ENCODE measurements at regions not wholly inside any gene's neighbourhood (a gene's known extent, or its start where the extent isn't known, plus 50 kb on each side); places are given as distances from the start of the nearest gene placed in this dataset.

DNA sequence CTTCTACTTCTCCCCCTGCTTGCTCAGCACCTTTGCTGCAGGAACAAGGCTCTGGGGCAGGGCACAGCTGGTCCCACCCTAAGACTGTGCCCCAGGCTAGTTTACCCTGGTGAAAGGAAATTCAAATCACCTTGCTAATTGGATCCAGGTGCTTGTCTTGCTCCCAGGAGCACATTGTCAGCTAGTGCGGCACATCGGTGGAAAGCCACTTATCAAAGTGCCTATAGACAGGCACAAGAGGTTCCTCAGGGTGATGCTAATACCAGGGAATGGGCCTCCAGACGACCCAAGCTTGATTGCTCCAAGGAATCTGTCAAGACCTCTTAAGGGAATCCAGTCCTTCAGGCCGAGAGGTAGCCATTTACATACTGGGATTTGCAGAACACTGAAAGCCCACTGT, 64.5 kb upstream of the PRPS1 start:
- H4K20me1 ChIP-seq (ENCODE audit: low read depth): no peaks in the 10 kb centered on the region
- H3K27ac ChIP-seq: no peak overlapping the region
- Mint-ChIP-seq H3K9me3 (no peaks in the 10 kb centered on the region), H3K36me3 (peaks cover 4% of the 10 kb centered on the region), H3K4me3 (no peak overlapping the region), H3K27me3 (ENCODE audit: insufficient read depth, low read depth) (no peaks in the 10 kb centered on the region), H3K4me1 (peaks cover 37% of the 10 kb centered on the region), H3K27ac (no peak overlapping the region)
- H3K36me3 ChIP-seq: no peaks in the 10 kb centered on the region
- no peaks in the 10 kb centered on the region for H3K27me3 ChIP-seq
- no peak for TF ChIP-seq EZH2phosphoT487 (IDR thresholded peaks at IDR 0.05)
- TF ChIP-seq EZH2 (IDR thresholded peaks at IDR 0.05): no peak
- TF ChIP-seq, protein P1, sequence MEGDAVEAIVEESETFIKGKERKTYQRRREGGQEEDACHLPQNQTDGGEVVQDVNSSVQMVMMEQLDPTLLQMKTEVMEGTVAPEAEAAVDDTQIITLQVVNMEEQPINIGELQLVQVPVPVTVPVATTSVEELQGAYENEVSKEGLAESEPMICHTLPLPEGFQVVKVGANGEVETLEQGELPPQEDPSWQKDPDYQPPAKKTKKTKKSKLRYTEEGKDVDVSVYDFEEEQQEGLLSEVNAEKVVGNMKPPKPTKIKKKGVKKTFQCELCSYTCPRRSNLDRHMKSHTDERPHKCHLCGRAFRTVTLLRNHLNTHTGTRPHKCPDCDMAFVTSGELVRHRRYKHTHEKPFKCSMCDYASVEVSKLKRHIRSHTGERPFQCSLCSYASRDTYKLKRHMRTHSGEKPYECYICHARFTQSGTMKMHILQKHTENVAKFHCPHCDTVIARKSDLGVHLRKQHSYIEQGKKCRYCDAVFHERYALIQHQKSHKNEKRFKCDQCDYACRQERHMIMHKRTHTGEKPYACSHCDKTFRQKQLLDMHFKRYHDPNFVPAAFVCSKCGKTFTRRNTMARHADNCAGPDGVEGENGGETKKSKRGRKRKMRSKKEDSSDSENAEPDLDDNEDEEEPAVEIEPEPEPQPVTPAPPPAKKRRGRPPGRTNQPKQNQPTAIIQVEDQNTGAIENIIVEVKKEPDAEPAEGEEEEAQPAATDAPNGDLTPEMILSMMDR (IDR thresholded peaks at IDR 0.05): no peak
- DNase-seq (ENCODE audit: low spot score): no peak
- peaks cover 17% of the 10 kb centered on the region for H3F3A ChIP-seq (ENCODE audit: low read depth)
- H2AFZ ChIP-seq (replicated peaks): no peak overlapping the region
- no peak overlapping the region for H3K4me2 ChIP-seq
- no peak overlapping the region for H3K9ac ChIP-seq
- no peaks in the 10 kb centered on the region for H3K9me3 ChIP-seq (ENCODE audit: low read depth)
- H3K79me2 ChIP-seq (ENCODE audit: low read depth): no peaks in the 10 kb centered on the region
- H3K4me1 ChIP-seq: peaks cover 31% of the 10 kb centered on the region
- no peak overlapping the region for H3K4me3 ChIP-seq

DNA sequence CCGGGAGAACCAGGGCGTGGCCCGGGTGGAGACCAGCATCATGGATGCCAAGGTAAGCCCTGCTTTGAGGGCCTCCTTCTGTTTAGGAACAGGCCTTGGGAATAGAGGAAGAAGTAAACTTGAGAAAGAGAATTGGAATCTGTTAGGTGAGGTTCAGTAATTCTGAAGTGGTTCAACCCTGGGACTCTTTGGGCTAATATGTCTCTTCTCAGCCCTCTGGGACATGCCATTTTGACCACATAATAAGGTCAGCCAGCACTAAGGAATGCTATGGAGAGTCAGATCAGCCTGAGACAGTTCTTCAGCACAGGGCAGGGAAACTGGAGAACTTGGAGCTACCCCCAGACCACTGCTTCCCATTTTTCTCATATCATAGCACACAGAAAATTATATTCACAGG, 63.3 kb upstream of the PRPS1 start:
- TF ChIP-seq EZH2 (IDR thresholded peaks at IDR 0.05) (no peak), EZH2phosphoT487 (IDR thresholded peaks at IDR 0.05) (no peak)
- TF ChIP-seq, protein P1 (IDR thresholded peaks at IDR 0.05): no peak
- no peaks in the 10 kb centered on the region for H3K36me3 ChIP-seq
- Mint-ChIP-seq H3K4me3 (no peak overlapping the region), H3K27ac (peak overlapping the region; percentile 64), H3K36me3 (peaks cover 3% of the 10 kb centered on the region), H3K9me3 (no peaks in the 10 kb centered on the region), H3K27me3 (ENCODE audit: insufficient read depth, low read depth) (no peaks in the 10 kb centered on the region), H3K4me1 (peaks cover 42% of the 10 kb centered on the region)
- H3K9me3 ChIP-seq (ENCODE audit: low read depth): no peaks in the 10 kb centered on the region
- peaks cover 31% of the 10 kb centered on the region for H3K4me1 ChIP-seq
- no peak overlapping the region for H3K4me2 ChIP-seq
- H3K27me3 ChIP-seq: no peaks in the 10 kb centered on the region
- no peak overlapping the region for H3K9ac ChIP-seq
- H3K27ac ChIP-seq: no peak overlapping the region
- H3K4me3 ChIP-seq: no peak overlapping the region
- H2AFZ ChIP-seq (replicated peaks): no peak overlapping the region
- H3F3A ChIP-seq (ENCODE audit: low read depth): peaks cover 17% of the 10 kb centered on the region
- no peak for DNase-seq (ENCODE audit: low spot score)
- H4K20me1 ChIP-seq (ENCODE audit: low read depth): no peaks in the 10 kb centered on the region
- H3K79me2 ChIP-seq (ENCODE audit: low read depth): no peaks in the 10 kb centered on the region

DNA sequence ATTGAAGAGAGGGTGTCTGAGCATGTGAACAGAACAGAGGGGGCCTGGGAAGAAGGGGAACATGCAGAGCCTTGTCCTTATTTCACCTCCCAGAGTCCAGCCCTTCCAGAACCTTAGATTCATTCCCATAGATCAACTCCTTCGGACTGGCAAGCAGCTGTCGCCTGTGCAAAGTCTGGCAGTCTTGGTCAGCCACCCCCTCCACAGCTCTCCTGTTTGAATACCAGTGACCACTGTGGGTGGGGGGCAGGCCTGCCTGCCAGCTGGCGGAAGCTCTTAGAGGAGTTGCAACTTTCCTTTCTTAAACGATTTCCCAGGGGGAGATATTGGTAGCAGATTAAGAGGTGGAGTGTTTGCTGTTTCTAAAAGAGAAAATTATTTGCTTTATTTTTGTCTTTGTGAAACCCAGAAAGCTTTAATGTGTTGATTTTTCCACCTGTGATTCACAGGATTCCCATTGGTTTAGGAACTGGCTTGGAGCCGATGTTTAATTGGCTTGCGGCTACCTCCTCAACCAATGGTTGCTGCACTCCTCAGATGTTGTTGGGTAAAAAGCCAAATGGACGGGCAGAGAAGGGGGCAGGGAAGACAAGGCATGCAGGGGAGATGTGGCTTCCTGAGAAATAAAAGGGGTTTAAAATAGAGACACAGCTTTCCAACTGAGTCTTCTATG, 62.2 kb upstream of the PRPS1 start:
- Mint-ChIP-seq H3K36me3 (peaks cover 1% of the 10 kb centered on the region), H3K4me1 (peaks cover 48% of the 10 kb centered on the region), H3K27ac (peak overlapping the region; percentile 97), H3K27me3 (ENCODE audit: insufficient read depth, low read depth) (no peaks in the 10 kb centered on the region), H3K4me3 (no peak overlapping the region), H3K9me3 (no peaks in the 10 kb centered on the region)
- Histone ChIP-seq H3K79me2 (ENCODE audit: low read depth) (no peaks in the 10 kb centered on the region), H3K27me3 (no peaks in the 10 kb centered on the region), H3K9me3 (ENCODE audit: low read depth) (no peaks in the 10 kb centered on the region), H3K4me2 (peak overlapping the region; percentile 42), H4K20me1 (ENCODE audit: low read depth) (no peaks in the 10 kb centered on the region), H2AFZ (replicated peaks) (peak overlapping the region; percentile 99), H3K36me3 (no peaks in the 10 kb centered on the region), H3K4me3 (no peak overlapping the region), H3F3A (ENCODE audit: low read depth) (peaks cover 17% of the 10 kb centered on the region), H3K9ac (no peak overlapping the region), H3K27ac (peak overlapping the region; percentile 78), H3K4me1 (peaks cover 31% of the 10 kb centered on the region)
- no peak for TF ChIP-seq EZH2 (IDR thresholded peaks at IDR 0.05)
- TF ChIP-seq, protein P1 (IDR thresholded peaks at IDR 0.05): no peak
- no peak for TF ChIP-seq EZH2phosphoT487 (IDR thresholded peaks at IDR 0.05)
- peak; percentile 85 for DNase-seq (ENCODE audit: low spot score)
